Superior temporal gyrus (tissue), 1 donor: ENCODE measurements at regions not wholly inside any gene's neighbourhood (a gene's known extent, or its start where the extent isn't known, plus 50 kb on each side); places are given as distances from the start of the nearest gene placed in this dataset.
A peak's percentile ranks its signal among the peaks of the same experiment; 100 is the strongest.

Experiments
- DNase-seq: peaks from one replicate; pipeline ENCODE4 v3.0.0-alpha.2; 2016; ENCODE audit errors: extremely low spot score

DNA sequence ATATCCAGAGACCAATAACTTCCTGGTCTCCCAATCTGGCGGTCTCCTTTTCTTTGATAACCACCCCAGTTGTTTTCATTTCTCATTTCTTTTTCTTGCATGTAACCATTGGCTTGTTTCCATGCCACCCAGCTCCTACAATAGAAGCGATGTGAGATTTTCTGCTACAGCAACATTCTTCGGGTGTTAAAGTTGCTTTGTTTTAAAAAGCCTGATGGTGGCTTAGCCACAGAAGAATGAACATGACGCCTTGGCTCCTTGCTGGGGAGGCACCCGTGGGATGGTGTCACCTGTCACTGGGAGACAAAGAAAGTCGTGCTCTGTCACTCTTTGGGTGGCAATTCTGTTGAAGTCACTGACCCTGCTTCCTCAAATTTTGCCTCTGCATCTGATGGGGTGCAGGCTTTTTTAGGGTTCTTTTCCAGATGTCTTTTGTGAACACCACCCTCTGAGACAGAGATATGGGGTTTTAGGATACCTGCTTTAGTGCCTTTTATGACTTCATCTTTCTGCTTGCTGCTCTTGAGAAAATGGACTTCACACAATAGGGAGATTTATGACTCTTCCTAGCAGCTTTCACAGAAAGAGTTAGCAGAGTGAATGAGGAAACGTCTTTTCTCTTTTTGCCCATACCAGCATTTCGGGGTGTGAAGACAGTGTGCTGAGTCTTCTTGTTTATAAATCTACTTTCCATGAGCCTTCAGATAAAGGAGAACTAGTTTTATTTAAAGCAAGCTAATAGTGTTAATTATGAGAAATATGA, 265.3 kb upstream of the TBX3 start:
- DNase-seq, result no peak

GRCh38 chr12:114945351-114945750, 261.4 kb upstream of the TBX3 start:
- no peak for DNase-seq

GRCh38 chr12:114944736-114945135, 260.8 kb upstream of the TBX3 start:
- DNase-seq, result no peak

GRCh38 chr12:114943601-114944000, 259.6 kb upstream of the TBX3 start:
- DNase-seq, result no peak

DNA sequence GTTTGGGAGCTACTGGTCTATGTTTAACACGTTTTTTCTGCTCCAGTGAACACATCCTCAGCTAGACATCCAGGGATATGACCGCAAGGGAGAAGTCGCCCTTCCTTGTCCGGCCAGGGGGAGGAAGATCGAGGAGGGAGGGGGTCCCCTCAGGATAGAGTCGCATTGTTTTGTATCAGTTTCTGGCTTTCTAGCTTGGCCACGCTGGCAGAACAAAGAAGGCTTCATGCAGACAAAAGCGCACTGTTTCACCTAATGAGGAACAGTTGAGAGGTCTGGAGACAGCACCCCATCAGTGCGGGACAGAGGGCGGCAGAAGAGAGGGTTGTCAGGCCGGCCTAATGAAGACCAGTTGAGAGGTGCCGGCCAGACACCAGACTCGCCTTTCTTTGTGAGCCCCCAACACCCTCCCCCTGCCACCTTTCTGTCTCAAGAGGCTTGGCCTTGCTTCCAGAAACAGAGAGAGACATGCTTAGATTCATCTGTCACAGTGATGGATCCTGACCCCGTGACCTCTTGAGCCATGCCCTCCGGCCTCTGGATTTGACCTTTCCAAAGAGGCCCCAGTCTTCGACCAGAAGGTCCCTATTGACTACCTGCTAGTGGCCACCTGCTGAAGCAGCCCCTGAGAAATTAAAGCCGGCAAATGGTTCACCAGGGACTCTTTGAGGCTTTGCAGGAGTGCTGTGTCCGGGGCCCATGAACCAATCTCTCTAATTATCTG, 254.7 kb upstream of the TBX3 start:
- peak; percentile 86 for DNase-seq

DNA sequence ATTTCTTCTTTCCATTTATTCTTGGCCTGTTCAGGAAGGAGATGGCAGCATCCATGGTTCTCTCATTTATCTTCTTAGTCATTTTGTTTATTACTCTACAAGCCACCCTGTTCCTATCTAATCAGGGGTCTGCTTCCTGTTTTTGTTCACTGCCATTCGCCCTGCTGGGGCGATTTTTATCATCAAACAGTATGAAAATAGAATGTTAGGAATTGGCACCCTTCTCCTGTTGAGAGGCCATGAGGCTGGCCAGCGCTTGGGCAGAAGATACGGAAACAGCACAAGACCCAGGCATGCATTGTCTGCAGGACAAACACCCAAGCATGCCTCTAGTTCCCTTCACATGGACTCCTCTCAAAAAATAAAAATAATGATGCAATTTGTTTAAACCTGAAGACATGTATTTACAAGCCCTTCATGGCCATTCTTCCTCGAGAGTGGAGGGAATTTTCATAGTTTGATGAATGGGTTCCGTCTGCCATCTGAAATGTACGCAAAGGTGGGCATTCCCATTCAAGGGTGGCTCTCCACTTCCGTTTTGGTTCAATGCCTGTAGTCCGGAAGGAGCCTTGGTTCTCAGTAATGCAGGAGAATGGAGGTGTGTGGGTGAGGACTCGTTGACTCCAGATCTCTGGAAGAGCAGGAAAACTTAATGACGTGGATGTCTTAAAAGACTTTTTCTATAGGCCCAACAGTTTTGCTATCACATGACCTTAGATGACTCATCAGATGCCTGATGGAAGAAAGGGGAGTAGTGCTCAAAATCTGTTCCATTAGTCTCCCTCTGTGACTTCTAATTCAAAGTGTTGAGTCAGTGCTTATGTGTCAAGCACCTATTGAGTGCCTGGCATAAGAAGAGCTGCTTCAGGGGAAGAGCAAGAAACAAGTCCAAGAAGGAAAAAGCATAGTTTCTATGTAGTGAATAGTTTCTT, 252.4 kb upstream of the TBX3 start:
- no peak for DNase-seq

DNA sequence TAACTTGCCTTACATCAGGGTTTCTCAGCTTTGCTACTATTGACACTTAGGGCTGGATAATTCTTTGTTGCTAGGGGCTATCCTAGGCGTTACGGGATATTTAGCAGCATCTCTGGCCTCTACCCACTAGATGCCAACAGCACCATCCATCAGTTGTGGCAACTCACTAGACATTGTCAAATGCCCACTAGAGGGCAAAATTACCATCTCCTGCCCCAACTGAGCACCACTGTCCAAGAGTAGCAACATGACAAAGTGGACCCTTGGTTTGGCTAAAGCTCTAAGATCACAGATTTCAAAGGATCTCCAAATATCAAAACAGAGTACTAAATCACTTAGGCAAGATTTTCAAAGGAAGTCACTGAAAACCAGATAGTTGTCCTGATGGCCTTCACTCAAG, 251.7 kb upstream of the TBX3 start:
- peak; percentile 35 for DNase-seq

GRCh38 chr12:114933428-114934160, 249.6 kb upstream of the TBX3 start:
- no peak for DNase-seq

DNA sequence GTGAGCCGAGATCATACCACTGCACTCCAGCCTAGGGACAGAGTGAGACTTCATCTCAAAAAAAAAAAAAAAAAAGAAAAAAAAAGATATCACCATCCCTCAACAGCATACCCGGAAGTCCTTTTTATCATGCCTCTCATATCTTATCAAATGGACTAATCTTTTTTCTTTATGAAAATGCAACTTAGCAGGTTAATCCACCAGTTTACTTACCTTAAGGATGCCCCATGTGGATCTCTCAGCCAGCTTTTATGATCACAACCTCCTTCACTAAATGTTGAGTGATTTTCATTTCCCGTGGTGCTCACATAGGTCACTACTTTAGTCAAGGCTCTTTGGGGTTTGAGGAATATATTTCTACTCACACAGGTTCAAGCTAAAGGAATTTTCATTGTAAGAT, 248.8 kb upstream of the TBX3 start:
- DNase-seq, result no peak

GRCh38 chr12:114931025-114931424, 247.1 kb upstream of the TBX3 start:
- no peak for DNase-seq

- DNase-seq, result no peak
Measured at GRCh38 chr12:114926341-114926740, 242.4 kb upstream of the TBX3 start.

DNA sequence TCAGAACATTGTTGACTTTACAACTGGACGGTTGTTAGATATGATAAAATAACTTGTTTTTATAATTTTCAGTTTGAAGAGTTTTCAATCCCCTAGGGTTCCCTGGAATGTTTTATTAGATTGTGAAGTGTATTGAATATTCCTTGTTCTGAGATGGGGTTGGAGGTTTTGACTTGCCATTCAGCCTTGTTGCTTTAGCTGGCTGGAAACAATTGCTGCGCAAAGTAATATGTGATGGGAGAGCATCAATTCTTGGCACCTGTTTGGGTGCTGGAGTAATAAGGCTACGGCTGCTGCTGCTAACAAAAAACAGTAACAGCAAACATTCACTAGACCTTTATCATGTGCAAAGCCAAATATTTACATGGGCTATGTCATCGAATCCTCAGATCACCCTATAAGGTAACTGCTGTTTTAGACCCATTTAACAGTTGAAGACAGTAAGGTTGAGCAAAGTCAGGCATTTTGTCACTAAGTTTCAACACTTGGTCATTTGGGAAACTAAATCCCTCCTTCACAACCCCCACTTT, 241.0 kb upstream of the TBX3 start:
- no peak for DNase-seq

DNA sequence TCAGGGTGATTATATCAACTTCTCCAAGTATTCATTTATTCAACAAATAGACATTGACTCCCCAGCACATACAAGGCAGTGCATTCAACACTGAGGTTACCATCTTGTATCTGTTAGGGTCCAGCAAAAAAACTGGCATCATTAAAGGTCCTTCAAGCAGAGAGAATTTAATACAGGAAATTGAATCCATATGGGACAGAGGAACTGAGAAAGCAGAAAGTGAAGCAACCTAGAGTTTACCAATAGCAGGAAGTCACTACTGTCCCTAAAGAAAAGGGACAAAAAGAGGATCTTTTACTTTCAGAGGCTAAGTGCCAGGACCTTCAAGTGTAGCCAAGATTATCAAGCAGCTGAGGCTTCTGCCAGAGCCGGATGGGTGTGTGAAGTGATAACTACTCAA, 237.8 kb upstream of the TBX3 start:
- DNase-seq, result no peak

- DNase-seq, result no peak
Measured at GRCh38 chr12:114920771-114921554, 237.0 kb upstream of the TBX3 start.

- no peak for DNase-seq
Measured at GRCh38 chr12:114919479-114919878, 235.5 kb upstream of the TBX3 start.

GRCh38 chr12:114918535-114919233, 234.7 kb upstream of the TBX3 start:
- DNase-seq, result no peak

DNA sequence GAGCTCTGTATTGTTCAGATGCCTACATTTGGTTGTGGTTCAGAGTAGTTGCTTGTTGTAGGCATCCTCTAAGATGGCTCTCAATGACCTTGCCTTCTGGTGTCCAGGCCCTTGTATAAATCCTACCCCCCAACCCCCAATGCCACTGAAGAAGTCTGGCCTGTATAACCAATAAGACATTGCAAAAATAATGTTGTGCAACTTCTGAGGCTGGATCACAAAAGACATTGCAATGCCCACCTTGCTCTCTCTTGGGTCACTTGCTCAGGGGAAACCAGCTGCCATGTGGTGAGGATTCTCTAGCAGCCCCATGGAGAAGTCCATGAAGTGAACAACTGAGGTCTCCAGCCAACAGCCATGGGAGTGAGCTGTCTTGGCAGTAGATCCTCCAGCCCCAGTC, 234.0 kb upstream of the TBX3 start:
- DNase-seq, result no peak

DNA sequence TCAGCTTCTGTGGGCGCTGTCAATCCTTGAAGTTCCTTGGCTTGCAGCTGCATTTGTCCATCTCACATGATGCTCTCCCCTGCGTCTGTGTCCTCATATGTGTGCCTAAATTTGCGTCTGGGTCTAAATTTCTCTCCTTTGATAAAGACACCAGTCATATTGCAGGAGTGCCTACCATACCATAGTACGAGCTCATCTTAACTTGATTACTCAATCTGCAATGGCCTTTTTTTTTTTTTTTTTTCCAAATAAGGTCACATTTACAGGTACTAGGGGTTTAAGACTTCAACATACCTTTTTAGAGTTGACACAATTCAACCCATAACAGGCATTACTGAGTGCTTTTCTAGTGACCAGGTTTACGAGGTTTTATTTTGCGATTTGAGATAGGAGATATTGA, 233.3 kb upstream of the TBX3 start:
- DNase-seq, result no peak

- DNase-seq, result no peak
Measured at GRCh38 chr12:114916541-114916940, 232.6 kb upstream of the TBX3 start.

DNA sequence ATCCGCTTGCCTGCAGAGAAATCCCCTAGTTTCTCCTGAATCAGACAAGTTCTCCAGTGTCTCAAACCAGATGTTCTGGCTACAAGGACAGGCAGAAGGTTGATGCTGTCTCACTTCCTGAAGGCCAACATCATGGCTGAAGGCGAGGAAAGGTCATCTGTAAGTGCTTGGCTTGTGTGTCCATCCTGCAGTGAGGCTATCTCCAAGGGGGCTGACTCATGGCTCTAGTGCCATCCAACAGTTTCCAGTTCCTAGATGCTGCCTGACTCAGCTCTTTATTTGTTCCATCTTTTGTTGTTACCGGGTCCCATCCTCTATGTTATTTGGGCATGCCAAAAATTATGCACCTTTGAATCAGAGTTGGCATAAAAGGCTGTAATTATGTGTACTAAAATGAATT, 232.1 kb upstream of the TBX3 start:
- DNase-seq, result no peak
